Dedifferentiated amniotic fluid mesenchymal stem cell (primary cell): ENCODE measurements at regions not wholly inside any gene's neighbourhood (a gene's known extent, or its start where the extent isn't known, plus 50 kb on each side); places are given as distances from the start of the nearest gene placed in this dataset.

ENCODE experiments used
- DNase-seq: peaks from one replicate; pipeline ENCODE4 v3.0.0-alpha.2; 2016; ENCODE audit errors: extremely low spot score

DNA sequence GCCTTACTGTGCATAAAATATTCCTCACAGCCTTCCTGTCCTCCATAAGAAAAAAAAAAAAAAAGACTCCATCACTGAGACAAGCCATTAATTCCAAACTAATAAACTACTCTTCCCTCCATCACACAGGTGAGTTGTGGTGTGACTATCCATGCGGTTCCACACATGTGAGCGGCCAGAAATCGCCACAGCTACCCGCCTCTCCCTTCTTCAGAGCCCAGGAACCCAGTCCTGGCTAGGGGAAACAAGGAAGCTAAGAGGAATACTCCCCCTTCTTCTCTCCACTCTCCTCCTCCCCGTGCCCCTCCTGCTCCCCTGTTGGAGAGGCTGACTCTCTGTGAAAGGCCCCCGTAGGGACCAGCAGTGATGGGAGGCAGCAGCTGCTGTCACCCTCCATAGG, 128.6 kb upstream of the ARID1B start:
- no peak for DNase-seq

DNA sequence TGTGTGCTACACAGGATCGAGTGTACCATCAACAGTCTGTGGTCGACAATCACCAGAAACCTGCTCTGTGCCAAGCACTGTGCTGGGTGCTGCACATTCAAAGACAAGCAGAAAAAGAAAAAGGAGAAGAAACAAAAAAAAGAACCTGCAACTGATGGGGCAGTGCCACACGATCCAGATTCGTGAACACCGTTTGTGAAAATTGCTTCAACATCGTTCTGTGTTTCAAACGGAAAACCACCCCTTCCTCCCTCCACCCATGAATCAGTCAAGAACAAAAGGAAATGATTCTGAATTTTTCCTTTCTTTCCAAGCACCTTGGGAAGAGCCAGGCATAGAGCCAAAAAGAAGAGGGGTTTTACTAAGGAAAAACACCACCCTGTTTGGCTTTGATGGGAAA, 129.2 kb upstream of the ARID1B start:
- no peak for DNase-seq

DNA sequence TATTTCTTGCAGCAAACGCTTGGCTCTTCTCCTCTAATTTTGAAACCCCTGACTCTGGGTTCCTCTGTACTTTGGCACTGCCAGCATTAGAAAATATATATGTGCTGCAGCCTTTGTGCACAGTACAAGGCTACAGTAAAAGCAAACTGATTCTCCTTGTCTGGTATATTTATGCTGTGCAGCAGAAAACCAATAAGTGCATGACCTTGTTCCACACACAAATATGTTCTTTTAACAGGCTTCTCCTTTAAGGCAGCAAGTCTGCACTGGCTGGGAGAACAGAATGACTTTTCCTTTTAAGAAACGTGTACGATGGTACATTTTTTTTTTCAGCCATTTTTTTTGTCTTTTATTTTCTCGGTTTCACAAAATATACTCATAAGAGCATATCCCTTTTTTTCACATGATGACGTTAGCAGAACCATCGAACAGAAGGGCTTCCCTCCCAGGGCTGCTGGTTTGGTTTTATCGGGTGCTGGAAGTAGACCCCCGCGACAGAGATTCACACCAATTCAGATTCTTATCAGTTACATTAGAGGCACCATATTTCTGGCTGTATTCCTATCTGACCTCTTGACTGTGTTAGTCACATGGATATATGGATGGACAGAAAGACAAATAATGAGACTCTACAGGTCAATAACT, 129.9 kb upstream of the ARID1B start:
- no peak for DNase-seq

DNA sequence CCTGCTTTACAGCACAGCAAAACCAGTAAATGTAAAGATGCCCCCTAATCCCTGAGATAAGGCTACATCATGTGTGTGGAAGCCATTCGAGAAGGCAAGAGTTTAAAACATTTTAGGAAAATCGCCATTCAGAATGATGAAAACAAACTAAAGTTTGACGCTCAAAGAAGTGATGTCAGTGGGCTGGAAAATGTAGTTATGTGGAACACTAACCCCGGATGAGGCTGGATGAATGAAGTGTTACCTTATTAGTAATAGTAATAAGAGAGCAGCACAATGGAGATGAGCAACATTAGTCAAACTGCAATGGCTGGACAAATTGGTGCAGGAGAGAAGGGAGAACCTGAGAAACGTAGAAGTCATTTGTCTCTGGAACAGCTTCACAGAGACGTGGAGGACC, 130.7 kb upstream of the ARID1B start:
- no peak for DNase-seq

DNA sequence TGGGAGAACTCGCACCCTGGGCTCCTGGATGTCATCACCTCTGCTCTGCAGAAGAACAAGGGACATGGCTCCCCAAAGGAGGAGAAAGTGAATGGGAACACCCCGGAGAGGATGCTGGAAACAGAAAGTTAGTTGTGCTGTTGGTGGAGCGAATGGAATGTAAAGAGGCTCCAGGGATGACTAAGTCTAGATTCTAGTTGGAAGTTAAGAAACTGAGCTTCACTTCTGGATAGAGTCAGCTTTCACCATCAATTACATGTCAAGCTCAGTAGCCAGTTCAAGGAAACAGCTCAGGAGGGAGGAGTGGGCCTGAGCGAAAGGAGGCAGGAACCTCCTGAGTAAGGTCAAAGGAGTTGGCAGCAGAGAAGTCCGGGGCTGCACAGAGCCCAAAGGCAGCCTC, 132.1 kb upstream of the ARID1B start:
- peak; percentile 73 for DNase-seq

DNA sequence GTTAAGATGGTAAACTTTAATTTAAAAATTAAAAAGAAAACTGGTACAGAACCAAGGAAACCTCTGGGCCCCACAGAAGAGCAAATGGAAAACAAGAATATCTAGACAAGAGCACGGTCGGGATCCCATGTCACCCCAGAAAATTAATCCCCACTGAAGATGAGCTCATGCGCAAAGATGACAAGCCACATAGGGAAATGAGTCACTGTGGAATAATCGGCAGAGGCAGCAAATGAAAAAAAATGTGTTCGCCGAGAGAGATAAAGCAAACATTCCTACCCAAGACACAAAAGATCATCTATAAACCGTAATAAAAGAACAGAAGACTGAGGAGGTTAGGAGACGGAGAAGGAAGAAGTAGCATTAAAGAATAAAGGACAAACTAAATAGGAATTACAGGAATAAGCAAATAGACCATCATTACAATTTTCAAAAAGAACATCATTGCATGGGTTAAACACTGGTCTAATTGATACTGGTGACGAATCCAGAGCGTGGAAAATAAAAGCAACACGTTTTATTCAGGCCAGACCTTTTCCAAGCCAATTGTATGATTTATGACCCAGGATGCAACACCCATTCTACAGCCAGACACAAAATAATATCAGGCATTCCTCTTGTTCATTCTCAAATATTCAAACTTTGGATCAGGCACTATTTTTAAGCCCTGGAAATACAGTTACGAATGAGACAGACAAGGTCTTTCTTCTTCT, 138.0 kb upstream of the ARID1B start:
- no peak for DNase-seq

DNA sequence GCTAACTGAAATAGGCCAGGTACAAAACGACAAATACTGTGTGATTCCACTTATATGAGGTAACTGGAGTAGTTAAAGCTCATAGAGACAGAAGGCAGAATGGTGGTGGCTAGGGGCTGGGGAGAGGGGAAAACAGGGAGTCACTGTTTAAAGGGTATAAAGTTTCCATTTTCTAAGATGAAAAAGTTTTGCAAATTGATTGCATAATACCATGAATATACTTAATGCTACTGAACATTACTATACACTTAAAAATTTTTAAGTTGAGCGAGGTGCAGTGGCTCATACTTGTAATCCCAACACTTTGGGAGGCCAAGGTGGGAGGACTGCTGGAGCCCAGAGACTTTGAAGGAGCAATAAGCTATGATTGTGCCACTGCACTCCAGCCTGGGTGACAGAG, 138.6 kb upstream of the ARID1B start:
- DNase-seq: no peak

DNA sequence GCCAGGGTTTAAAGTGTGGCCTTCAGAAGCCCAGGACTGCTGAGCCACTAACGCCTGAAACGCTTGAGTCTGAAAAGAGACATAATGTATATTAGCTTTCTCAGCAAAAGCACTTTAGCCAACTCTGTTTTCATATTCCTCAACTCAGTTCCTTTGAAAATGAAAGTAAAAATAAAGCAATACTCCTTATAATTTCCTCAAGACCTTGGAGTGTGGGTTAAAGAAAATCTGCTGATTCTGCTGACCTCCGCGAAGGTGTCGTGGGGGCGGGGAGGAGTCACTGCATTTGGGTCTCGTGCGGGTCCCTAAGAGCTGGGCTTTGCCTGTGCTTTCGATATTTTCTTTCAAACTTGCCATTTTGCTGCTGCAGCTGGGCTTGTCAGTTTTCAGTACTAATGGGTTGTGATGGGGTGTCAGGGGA, 142.2 kb upstream of the ARID1B start:
- no peak for DNase-seq

DNA sequence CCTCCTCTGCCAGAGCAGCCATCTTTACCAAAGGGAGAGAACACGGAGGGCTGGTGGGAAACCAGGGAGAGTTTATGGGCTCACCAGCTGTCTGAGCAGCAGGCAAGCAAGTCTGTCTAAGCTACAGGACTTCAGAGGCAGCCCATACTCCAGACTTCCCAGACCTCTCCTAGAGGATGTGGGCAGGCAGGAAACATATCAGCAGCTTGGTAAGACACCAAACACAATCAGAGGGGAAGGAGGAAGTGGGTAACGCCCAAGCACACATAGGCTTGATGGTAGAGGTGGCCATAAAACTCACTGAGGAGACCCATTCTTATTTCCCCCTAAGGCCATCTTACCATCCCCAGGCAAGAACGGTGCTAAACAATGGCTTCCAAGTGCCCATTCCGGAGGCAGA, 143.1 kb upstream of the ARID1B start:
- no peak for DNase-seq

DNA sequence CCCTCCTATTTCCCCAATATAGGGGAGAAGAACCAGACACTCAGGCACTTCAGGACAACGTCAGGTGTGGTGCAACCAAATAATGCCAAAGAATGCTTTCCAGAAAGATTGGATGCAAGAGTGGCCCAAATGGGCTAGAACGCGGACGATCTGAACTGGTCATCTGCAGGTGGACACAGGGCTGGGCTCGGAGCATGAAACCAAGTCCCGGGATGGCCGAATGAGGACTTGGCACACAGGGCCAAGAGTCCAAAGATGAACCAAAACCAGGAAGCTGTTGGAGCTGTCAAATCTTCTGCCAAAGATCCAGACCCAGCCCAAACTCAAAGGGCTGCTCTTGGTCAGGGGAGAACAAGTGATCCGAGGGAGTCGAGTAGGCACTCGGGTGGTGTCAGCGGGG, 143.9 kb upstream of the ARID1B start:
- DNase-seq: no peak

DNA sequence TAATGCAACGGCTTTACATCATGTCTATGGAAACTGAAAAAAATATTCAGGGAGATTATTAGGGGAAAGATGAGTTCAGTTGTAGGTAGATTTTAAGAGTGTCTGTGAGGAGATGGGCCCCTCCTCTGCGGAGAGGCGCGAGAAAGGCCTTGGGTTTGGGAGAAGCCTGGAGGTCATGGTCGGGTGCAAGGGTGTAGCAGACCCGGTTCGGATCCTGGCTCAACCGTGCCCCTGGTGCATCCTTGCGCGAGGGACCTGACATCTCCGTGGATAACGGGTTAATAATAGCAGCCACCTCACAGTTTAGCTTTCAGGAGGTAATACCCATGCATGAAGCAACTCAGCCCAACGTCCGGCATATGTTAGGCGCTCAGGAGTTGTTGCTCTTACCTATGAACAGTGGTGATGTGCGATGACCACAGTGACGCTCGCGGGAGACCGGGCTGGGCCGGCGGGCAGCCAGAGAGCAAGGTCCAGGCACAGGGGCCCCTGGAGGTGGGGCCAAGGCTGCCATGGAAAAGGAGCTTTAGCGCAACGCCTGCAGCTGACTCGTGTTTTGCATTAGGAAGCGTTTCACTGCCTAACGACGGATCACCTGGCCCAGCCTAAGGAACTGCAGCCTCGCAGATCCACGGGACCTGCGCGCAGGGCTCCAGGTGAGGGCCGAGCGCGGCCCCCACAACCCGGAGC, 146.4 kb upstream of the ARID1B start:
- DNase-seq: no peak

DNA sequence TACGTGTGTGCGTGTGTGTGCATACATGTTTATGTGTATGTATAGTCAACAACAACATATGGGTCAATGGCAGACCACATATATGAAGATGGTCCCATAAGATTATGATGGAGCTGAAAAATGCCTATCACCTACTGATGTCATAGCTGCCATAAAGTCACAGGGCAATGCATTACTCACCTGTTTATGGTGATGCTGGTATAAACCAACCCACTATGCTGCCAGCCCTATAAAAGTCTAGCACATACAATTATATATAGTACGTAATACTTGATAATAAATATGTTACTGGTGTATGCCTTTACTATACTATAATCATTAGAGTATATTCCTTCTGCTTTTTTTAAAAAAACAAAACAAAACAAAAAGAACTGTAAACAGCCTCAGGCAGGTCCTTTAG, 148.4 kb upstream of the ARID1B start:
- DNase-seq: no peak

DNA sequence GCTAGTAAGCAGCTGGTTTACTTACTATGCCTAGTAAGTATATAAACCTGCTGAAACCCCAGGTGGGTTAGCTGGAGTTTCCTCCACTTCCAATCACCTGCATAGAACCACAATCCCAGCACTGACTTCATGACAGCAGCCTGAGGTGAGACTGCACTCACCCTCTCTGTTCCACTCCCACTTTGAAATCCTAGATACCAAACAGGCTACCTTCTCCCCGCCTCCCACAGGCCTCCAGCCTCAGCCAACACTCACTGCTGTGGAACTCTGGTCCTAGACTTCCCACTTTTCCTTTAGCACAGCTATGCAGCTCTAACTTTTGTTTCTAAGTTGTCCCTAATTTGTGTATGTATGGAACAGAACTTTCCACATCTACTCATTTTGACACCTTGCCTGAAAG, 149.7 kb upstream of the ARID1B start:
- no peak for DNase-seq

DNA sequence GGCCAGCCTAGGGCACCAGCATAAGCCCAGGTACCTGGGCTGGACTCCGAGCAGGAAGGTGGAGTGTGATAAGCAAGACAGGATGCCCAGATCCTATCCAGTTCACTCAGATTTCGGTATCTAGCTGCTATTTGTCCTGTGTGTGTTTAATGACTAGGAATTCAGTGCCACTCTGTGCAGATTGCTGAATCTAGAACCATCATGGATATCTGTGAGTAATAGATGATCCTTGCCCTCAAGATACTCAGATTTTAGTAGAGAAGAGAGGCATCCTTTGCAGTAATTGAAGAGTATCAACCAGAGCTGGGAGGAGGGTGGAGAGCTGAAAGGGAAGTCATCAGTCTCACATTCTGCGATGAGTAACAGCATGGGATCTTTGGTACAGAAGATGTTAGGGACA, 155.0 kb upstream of the ARID1B start:
- DNase-seq: no peak

DNA sequence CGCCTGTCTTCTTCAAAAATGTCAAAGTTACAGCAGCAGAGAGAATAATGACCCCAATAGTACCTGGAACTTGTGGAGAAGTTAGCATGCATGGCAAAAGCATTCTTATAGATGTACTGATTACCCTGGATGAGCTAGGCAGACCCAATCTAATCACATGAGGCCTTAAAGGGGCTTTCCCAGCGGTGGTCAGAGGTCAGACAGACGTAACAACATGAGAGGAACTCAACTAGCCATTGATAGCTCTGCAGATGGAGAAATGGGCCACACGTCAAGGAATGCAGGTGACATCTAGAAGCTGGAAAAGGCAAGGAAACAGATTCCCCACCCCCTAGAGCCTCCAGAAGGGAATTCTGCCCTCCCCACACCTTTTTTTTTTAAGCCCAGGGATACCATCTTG, 156.8 kb upstream of the ARID1B start:
- DNase-seq: no peak

DNA sequence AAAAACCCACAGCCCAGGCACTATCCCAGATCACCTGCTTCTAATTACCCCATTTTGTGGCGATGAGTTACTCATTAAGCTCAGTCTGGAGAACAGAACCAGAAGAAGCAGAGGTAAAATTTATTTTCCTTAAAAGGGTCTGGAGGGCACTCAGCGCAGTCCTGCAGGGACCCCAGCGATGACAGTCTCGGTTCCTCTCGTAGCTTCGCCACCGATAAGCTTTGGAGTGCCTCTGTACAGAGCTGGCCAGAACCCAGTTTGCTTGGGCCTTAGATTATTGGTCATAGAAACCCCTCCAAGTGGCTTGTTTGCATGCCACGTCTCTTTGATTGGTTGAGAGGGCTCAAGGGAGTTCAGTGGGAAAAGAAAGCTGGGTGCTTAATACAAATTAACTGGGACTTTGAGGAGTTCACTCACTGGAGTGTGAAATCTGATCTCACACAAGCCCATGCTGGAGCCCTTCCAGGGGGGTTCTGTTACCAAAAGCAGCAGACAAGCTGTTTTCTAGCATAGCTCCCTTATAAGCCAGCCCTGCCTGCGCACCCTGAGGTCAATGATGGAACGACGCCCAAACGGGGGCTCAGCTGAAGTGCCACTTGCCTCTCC, 158.5 kb upstream of the ARID1B start:
- no peak for DNase-seq

DNA sequence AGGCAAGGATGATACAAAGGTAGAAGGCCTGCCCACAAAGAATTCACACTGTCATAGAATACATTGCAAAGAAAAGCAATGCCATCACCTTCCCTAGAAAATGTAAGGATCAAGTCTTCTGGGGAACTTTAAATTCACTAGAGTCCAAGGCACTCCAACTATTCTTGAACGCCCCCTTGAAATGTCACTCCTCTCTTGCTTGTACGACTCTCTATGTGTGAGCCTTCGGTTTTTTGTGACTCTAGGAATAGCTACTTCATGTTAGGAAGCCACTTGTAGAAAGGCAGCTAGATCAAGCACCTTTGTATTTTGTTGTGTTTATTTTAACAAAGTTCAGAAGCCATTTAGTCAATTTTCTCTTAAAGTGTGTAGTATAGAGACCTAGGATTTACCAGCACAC, 159.2 kb upstream of the ARID1B start:
- no peak for DNase-seq

DNA sequence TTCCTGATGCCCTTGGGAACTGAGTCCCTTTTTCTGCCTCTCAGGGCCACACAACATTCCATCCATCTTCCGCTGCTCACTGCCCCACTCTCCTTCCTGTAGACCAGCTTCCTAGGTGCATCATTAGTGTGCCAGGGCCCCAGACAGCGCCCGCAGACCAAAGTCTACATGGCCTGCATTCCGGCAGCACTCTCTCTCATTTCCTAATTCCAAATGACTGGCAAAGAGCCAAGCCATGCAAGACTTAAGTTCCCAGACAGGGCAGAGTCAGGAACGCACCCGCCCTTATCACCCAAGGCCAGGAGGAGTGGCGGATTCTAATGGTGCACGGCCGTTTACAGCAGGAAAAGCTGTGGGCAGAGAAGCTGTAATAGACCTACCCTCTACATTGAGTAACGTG, 159.8 kb upstream of the ARID1B start:
- DNase-seq: no peak

DNA sequence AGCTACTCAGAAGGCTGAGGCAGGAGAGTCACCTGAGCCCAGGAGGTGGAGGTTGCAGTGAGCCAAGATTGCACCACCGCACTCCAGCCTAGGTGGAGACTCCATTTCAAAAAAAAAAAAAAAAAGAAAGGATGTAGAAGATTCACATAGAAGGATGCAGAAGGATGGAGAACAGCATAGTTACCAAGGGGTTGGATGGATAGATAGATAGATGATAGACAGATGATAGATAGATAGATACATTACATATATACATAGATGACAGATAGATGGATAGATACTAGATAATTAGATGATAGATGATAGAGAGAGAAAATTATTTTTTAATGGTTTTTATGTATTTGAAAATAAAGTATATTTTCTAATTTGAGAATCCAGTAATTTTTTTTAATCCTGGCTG, 160.7 kb upstream of the ARID1B start:
- no peak for DNase-seq

DNA sequence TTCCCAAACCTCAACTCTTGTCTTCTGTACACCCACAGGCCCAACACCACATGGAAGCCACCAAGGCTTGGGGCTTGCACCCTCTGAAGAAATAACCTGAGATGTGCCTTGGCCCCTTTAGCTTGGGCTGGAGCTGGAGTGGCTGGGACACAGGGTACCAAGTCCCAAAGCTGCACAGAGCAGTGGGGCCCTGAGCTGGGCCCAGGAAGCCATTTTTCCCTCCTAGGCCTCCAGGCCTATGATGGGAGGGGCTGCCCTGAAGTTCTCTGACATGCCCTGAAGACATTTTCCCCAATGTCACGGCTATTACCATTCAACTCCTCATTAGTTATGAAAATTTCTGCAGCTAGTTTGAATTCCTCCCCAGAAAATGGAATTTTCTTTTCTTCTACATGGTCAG, 163.2 kb upstream of the ARID1B start:
- DNase-seq: no peak

DNA sequence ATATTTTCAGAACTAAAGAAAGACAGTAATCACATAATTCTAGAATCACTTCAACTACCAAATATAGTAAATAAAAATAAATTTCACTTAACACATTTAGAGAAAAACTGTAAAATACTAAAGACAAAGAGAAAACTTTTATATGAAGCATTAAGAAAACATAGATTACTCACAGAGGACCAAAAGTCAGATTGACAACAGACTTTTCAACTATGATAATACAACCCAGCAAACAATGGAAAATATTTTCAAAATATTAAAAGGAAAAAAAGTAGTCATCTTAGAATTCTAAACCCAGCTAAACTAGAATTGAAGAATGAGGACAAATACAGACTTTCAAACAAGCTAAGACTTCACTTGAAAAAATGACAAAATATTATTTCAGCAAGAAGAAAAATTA, 164.8 kb upstream of the ARID1B start:
- DNase-seq: no peak

DNA sequence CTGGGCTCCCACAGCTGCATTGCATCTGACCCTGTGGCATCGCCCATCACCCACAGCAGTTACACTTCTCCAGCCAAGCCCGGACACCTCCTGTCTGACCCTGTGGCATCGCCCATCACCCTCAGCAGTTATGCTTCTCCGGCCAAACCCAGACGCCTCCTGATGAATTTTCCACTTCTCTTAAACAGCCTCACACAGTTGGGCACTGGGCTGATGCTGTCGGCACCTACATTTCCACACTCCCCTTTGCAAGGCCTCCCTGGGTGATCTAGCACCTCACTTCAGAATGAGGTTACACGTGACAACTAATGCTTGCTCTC, 175.2 kb upstream of the ARID1B start:
- DNase-seq: no peak
